ENCODE measurements at regions not wholly inside any gene's neighbourhood (a gene's known extent, or its start where the extent isn't known, plus 50 kb on each side); places are given as distances from the start of the nearest gene placed in this dataset.
"Not testable (repeated sequence)": the region's sequence is repeated elsewhere in the genome, so short reads cannot be mapped to it uniquely, and the experiment has no call there.

DNA sequence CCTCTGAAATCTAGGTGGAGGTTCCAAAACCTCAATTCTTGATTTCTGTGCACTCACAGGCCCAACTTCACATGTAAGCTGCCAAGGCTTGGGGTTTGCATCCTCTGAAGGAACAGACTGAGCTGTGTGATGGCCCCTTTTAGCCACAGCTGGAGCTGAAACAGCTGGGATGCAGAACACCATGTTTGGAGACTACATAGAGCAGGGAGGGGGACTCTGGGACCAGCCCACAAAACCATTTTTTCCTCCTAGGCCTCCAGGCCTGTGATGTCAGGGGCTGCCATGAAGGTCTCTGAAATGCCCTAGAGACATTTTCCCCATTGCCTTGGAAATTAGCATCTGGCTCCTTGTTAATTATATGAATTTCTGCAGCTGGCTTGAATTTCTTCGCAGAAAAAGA, 1025.9 kb upstream of the NOVA1 start:
- H2AFZ ChIP-seq (ENCODE audit: low read depth, low read length), result no peak overlapping the region
- TF ChIP-seq POLR2AphosphoS5 (IDR thresholded peaks at IDR 0.05) (no peak), EZH2 (IDR thresholded peaks at IDR 0.05; ENCODE audit: borderline replicate concordance, insufficient read depth, low read length, poor library complexity, severe bottlenecking) (no peak), TAF1 (IDR thresholded peaks at IDR 0.05; ENCODE audit: low read depth) (no peak), MXI1 (conservative IDR thresholded peaks at IDR 0.05; ENCODE audit: poor library complexity, severe bottlenecking) (no peak), RAD21 (conservative IDR thresholded peaks at IDR 0.05) (no peak), EP300 (conservative IDR thresholded peaks at IDR 0.05; ENCODE audit: poor library complexity, severe bottlenecking) (no peak), SMC3 (conservative IDR thresholded peaks at IDR 0.05; ENCODE audit: poor library complexity) (no peak)
- TF ChIP-seq, protein P1, sequence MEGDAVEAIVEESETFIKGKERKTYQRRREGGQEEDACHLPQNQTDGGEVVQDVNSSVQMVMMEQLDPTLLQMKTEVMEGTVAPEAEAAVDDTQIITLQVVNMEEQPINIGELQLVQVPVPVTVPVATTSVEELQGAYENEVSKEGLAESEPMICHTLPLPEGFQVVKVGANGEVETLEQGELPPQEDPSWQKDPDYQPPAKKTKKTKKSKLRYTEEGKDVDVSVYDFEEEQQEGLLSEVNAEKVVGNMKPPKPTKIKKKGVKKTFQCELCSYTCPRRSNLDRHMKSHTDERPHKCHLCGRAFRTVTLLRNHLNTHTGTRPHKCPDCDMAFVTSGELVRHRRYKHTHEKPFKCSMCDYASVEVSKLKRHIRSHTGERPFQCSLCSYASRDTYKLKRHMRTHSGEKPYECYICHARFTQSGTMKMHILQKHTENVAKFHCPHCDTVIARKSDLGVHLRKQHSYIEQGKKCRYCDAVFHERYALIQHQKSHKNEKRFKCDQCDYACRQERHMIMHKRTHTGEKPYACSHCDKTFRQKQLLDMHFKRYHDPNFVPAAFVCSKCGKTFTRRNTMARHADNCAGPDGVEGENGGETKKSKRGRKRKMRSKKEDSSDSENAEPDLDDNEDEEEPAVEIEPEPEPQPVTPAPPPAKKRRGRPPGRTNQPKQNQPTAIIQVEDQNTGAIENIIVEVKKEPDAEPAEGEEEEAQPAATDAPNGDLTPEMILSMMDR (IDR thresholded peaks at IDR 0.05; ENCODE audit: poor library complexity, severe bottlenecking), result no peak
- TF ChIP-seq, protein P2, sequence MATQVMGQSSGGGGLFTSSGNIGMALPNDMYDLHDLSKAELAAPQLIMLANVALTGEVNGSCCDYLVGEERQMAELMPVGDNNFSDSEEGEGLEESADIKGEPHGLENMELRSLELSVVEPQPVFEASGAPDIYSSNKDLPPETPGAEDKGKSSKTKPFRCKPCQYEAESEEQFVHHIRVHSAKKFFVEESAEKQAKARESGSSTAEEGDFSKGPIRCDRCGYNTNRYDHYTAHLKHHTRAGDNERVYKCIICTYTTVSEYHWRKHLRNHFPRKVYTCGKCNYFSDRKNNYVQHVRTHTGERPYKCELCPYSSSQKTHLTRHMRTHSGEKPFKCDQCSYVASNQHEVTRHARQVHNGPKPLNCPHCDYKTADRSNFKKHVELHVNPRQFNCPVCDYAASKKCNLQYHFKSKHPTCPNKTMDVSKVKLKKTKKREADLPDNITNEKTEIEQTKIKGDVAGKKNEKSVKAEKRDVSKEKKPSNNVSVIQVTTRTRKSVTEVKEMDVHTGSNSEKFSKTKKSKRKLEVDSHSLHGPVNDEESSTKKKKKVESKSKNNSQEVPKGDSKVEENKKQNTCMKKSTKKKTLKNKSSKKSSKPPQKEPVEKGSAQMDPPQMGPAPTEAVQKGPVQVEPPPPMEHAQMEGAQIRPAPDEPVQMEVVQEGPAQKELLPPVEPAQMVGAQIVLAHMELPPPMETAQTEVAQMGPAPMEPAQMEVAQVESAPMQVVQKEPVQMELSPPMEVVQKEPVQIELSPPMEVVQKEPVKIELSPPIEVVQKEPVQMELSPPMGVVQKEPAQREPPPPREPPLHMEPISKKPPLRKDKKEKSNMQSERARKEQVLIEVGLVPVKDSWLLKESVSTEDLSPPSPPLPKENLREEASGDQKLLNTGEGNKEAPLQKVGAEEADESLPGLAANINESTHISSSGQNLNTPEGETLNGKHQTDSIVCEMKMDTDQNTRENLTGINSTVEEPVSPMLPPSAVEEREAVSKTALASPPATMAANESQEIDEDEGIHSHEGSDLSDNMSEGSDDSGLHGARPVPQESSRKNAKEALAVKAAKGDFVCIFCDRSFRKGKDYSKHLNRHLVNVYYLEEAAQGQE (IDR thresholded peaks at IDR 0.05; ENCODE audit: borderline replicate concordance), result no peak
- no peaks in the 10 kb centered on the region for H3K79me2 ChIP-seq (replicated peaks; ENCODE audit: insufficient read depth, low read length)
- no peaks in the 10 kb centered on the region for H3F3A ChIP-seq (ENCODE audit: insufficient read depth, low read length, poor library complexity, severe bottlenecking)
- H3K9ac ChIP-seq (ENCODE audit: low read length), result no peak overlapping the region
- no peak overlapping the region for H3K4me2 ChIP-seq (ENCODE audit: low read length)
- no peaks in the 10 kb centered on the region for H4K20me1 ChIP-seq (ENCODE audit: insufficient read depth)
- H3K27me3 ChIP-seq (ENCODE audit: insufficient read depth, low read depth, low read length), result no peaks in the 10 kb centered on the region
- H3K27ac ChIP-seq (ENCODE audit: low read length), result no peak overlapping the region
- no peaks in the 10 kb centered on the region for H3K9me2 ChIP-seq (ENCODE audit: insufficient read depth, low read length)
- H3K36me3 ChIP-seq (ENCODE audit: insufficient read depth, low read length), result no peaks in the 10 kb centered on the region
- H3K9me3 ChIP-seq (ENCODE audit: low read length), result peaks cover 10% of the 10 kb centered on the region
- no peak overlapping the region for H3K4me3 ChIP-seq (ENCODE audit: low read length)

DNA sequence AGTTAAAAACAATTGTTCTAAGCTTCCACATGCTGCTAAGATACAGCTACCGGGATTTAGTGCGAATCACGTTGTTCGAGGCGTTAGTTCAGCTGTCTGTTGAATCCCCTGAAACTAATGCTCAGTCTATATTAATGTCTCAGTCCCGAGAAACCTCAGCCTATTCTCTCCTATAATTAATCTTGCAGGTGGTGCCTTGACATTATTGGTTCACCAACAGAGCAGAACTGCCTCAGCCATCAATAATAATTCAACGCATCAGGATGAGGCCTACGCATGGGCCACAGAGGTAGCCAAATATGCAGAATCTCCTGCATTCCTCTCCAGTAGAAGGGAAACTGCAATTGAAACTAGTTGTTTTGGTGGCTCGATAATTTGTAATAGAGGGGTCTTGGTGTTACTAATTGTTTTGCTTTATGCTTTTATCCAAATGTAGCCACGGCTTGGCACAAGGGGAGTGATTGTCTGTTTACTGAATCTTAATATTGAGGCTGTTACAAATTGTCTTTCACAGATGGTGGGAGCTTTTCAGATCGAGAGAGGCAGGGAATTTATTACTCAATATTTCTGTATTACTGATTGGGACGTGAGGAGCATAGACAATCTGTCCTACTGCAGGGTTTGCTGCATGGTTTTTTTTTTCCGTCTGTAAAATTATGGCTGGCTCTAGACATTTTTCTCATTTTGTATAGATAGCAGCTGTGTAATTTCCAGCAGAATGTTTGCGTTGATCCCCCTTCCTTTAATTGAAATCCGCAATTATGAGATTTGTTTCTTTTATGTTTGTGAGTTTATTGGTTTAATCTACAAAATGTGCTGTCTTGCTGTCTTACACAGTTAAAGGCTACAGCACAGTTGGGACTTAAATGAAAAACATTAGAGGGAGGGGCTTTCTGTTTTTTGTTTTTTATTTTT, 1036.5 kb upstream of the NOVA1 start:
- no peak overlapping the region for H3K27ac ChIP-seq (ENCODE audit: low read length)
- H3K4me2 ChIP-seq (ENCODE audit: low read length), result no peak overlapping the region
- no peaks in the 10 kb centered on the region for H4K20me1 ChIP-seq (ENCODE audit: insufficient read depth)
- H3K27me3 ChIP-seq (ENCODE audit: insufficient read depth, low read depth, low read length), result no peaks in the 10 kb centered on the region
- no peaks in the 10 kb centered on the region for H3K9me2 ChIP-seq (ENCODE audit: insufficient read depth, low read length)
- H3K9ac ChIP-seq (ENCODE audit: low read length), result no peak overlapping the region
- no peaks in the 10 kb centered on the region for H3F3A ChIP-seq (ENCODE audit: insufficient read depth, low read length, poor library complexity, severe bottlenecking)
- H3K36me3 ChIP-seq (ENCODE audit: insufficient read depth, low read length), result no peaks in the 10 kb centered on the region
- no peaks in the 10 kb centered on the region for H3K79me2 ChIP-seq (replicated peaks; ENCODE audit: insufficient read depth, low read length)
- TF ChIP-seq POLR2AphosphoS5 (IDR thresholded peaks at IDR 0.05) (no peak), TAF1 (IDR thresholded peaks at IDR 0.05; ENCODE audit: low read depth) (no peak), SMC3 (conservative IDR thresholded peaks at IDR 0.05; ENCODE audit: poor library complexity) (no peak), EP300 (conservative IDR thresholded peaks at IDR 0.05; ENCODE audit: poor library complexity, severe bottlenecking) (no peak), RAD21 (conservative IDR thresholded peaks at IDR 0.05) (no peak), EZH2 (IDR thresholded peaks at IDR 0.05; ENCODE audit: borderline replicate concordance, insufficient read depth, low read length, poor library complexity, severe bottlenecking) (no peak), MXI1 (conservative IDR thresholded peaks at IDR 0.05; ENCODE audit: poor library complexity, severe bottlenecking) (no peak)
- TF ChIP-seq, protein P2 (IDR thresholded peaks at IDR 0.05; ENCODE audit: borderline replicate concordance), result no peak
- TF ChIP-seq, protein P1 (IDR thresholded peaks at IDR 0.05; ENCODE audit: poor library complexity, severe bottlenecking), result no peak
- H2AFZ ChIP-seq (ENCODE audit: low read depth, low read length), result no peak overlapping the region
- peaks cover 3% of the 10 kb centered on the region for H3K9me3 ChIP-seq (ENCODE audit: low read length)
- no peak overlapping the region for H3K4me3 ChIP-seq (ENCODE audit: low read length)

DNA sequence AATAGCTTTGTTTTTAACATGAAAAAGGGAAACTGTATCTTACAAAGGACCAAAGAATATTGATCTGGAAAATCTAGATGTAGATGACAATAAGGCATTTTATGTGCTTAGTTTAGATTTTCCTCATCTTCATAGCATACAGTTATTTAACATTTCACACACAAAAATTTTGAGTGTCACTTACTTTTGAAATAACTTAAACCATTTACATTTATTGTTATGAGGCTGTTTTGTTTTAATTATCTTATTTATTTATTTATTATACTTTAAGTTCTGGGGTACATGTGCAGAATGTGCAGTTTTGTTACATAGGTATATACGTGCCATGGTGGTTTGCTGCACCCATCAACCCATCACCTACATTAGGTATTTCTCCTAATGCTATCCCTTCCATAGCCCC, 1042.9 kb upstream of the NOVA1 start:
- peaks cover 14% of the 10 kb centered on the region for H3K9me3 ChIP-seq (ENCODE audit: low read length)
- H3K9ac ChIP-seq (ENCODE audit: low read length); H3F3A ChIP-seq (ENCODE audit: insufficient read depth, low read length, poor library complexity, severe bottlenecking); H3K79me2 ChIP-seq (replicated peaks; ENCODE audit: insufficient read depth, low read length); H3K36me3 ChIP-seq (ENCODE audit: insufficient read depth, low read length); H2AFZ ChIP-seq (ENCODE audit: low read depth, low read length); H3K27ac ChIP-seq (ENCODE audit: low read length); H3K27me3 ChIP-seq (ENCODE audit: insufficient read depth, low read depth, low read length); H3K4me2 ChIP-seq (ENCODE audit: low read length); H3K4me3 ChIP-seq (ENCODE audit: low read length); H3K9me2 ChIP-seq (ENCODE audit: insufficient read depth, low read length); H4K20me1 ChIP-seq (ENCODE audit: insufficient read depth): not testable (repeated sequence)
